Stomach smooth muscle (tissue), 2 donors: ENCODE measurements at regions not wholly inside any gene's neighbourhood (a gene's known extent, or its start where the extent isn't known, plus 50 kb on each side); places are given as distances from the start of the nearest gene placed in this dataset.

Experiments
- H3K27ac ChIP-seq: one replicate; pipeline ENCODE4 v1.7.0; 2013; ENCODE audit warnings: mild to moderate bottlenecking, low read length, inconsistent platforms
- H3K27me3 ChIP-seq, 2 donors: one replicate each; pipeline ENCODE4 v1.7.0; 2013; ENCODE audit warnings: low read length in 2 of 2; ENCODE audit not compliant: insufficient read depth in 2 of 2, control insufficient read depth in 1 of 2
- H3K36me3 ChIP-seq, 2 donors: one replicate each; pipeline ENCODE4 v1.7.0; 2013; ENCODE audit warnings: low read length in 2 of 2; ENCODE audit not compliant: control insufficient read depth in 2 of 2, insufficient read depth in 2 of 2
- H3K4me1 ChIP-seq: one replicate; pipeline ENCODE4 v1.7.0; 2013; ENCODE audit warnings: low read length; ENCODE audit not compliant: control insufficient read depth, insufficient read depth
- H3K4me3 ChIP-seq, 2 donors: one replicate each; pipeline ENCODE4 v1.7.0; 2013; ENCODE audit warnings: low read length in 2 of 2
- H3K9ac ChIP-seq, 2 donors: one replicate each; pipeline ENCODE4 v1.7.0; 2013; ENCODE audit warnings: low read length in 2 of 2, mild to moderate bottlenecking in 1 of 2
- H3K9me3 ChIP-seq, 2 donors: one replicate each; pipeline ENCODE4 v1.7.0; 2013; ENCODE audit warnings: low read length in 2 of 2; ENCODE audit not compliant: control insufficient read depth in 2 of 2
- donor health status: healthy.
- donor health status: Pancreatic carcinoma.

DNA sequence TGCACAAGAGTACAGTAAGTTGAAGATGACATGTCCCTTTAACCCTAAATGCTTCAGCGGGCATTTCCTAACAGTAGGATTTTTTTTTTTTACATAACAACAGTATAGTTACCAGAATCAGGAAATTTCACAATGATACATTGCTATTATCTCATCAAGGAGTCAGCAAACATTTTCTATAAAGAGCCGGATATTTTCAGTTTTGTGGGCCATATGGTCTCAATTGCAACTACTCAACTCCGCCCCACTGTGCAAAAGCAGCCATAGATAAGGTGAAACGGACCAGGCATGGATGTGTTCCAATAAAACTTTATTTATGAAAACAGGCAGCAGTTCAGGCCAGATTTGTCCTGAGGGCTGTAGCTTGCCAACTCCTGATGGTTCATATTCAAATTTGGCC lies 130.6 kb downstream of the SMAD6 start:
- Histone ChIP-seq H3K27me3 (no peaks in the 10 kb centered on the region), H3K4me3 (no peak overlapping the region), H3K27ac (no peak overlapping the region), H3K4me1 (no peaks in the 10 kb centered on the region), H3K9ac (no peak overlapping the region), H3K9me3 (no peaks in the 10 kb centered on the region), H3K36me3 (no peaks in the 10 kb centered on the region)

DNA sequence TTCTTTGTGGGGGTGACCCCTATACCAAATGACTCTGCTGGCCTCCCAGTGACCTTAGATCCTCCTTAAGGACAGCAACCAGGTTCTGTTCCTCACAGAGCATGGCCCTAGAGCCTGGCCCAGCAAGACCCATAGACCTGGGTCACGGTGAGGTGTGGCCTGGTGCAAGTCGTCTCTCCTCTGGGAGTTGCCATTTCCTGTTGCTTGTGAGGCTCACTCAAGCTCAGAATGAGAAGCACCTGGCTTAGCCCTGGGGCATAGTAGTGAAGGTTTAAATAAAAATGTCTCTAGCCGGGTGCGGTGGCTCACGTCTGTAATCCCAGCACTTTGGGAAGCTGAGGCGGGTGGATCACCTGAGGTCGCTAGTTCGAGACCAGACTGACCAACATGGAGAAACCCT lies 131.3 kb downstream of the SMAD6 start:
- Histone ChIP-seq H3K4me1 (no peaks in the 10 kb centered on the region), H3K4me3 (no peak overlapping the region), H3K27me3 (no peaks in the 10 kb centered on the region), H3K36me3 (no peaks in the 10 kb centered on the region), H3K9me3 (no peaks in the 10 kb centered on the region), H3K9ac (no peak overlapping the region), H3K27ac (no peak overlapping the region)

DNA sequence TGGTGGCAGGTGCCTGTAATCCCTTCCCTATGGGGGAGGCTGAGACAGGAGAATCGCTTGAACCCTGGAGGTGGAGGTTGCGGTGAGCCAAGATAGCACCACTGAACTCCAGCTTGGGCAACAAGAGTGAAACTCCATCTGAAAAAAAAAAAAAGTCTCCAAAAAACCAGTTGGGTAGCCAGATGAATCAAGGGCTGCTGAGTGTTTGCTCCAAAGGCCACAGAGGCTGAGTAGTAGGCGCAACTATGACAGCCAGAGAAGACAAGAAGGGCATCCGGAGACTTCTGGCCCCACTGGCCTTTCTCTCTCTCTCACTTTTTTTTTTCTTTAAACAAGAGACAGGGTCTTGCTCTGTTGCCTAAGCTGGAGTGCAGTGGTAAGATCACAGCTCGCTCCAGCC lies 131.8 kb downstream of the SMAD6 start:
- Histone ChIP-seq H3K27ac (no peak overlapping the region), H3K4me3 (no peak overlapping the region), H3K4me1 (no peaks in the 10 kb centered on the region), H3K27me3 (no peaks in the 10 kb centered on the region), H3K9ac (no peak overlapping the region), H3K9me3 (no peaks in the 10 kb centered on the region), H3K36me3 (no peaks in the 10 kb centered on the region)

DNA sequence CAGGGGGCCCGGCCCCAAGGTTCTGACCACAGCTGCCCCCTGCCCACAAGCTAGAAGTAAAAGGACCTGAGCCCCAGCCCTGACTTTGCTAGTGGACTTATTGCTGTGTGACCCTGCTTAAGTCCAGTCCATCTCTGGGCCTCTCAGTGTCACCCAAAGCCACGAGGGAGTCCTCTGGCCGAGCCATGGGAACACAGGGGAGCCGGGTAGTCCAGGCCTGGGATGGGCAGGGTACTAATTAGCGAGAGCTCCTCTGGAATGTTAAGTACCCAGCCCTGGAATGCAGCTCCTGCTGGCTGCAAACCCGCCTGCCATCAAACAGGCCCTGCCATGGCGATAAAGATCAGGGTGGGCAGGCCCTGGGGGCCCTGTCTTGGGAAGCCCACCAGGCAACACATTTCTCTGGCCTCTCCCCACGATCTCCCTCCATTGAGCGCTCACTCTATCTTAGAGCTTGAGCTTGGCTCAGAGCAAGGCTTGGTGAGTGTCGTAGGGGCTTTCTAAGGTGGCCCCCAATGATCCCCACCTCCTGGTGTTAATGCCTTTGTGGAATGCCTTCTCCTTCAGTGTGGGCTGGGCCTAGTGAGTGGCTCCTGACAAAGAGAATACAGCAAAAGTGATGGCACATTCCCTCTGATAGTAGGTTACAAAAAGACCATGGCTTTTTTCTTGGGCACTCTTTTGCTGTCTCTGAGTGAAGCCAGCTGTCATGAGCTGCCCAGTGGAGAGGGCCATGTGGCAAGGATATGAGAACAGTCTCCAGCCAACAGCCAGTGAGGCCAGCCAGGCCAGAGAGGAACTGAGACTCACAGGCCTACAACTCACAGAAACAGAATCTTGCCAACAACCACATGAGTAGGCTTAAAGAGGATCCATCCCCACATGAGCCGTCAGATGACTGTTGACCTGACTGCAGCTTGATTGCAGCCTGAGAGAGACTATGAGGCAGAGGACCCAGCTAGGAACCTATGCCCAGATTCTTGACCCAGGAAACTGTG lies 133.1 kb downstream of the SMAD6 start:
- H3K4me3 ChIP-seq: no peak overlapping the region

DNA sequence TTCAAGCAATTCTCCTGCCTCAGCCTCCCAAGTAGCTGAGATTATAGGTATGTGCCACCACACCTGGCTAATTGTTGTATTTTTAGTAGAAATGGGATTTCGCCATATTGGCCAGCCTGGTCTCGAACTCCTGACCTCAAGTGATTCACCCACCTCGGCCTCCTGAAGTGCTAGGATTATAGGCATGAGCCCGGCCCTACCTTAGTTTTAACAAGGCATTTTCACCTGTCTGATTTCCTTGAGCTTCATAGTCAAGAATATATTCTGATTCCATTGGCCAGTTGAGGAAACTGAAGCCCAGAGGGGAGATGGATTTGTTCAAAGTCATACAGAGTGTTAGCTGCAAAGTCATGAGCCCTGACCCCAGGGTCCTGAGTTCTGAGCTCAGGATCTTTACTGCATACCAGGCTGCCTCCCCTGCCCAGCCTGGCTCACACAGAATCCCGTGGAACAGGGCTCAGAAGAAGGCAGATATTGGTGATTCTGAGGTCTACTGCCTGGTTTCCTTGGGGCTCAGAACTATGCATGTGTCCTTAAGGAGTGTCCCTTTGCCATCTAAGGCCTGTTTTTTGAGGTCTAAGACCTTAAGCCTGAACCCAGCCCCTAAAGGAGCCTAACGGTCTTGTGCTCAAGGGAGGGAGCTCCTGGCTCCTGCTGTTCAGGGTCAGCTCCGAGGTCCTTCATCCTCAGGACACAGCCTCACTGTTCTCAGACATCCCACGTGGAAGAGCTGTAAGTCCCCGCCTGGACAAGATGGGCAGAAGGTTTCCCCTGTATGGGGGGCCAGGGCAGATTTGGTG lies 134.4 kb downstream of the SMAD6 start:
- Histone ChIP-seq H3K9me3 (no peaks in the 10 kb centered on the region), H3K4me3 (no peak overlapping the region), H3K27ac (no peak overlapping the region), H3K27me3 (no peaks in the 10 kb centered on the region), H3K4me1 (peaks cover under 1% of the 10 kb centered on the region), H3K36me3 (no peaks in the 10 kb centered on the region), H3K9ac (no peak overlapping the region)

More for the DNA sequence above, 133.1 kb downstream of the SMAD6 start:
- Histone ChIP-seq H3K27me3 (no peaks in the 10 kb centered on the region), H3K9me3 (no peaks in the 10 kb centered on the region), H3K27ac (no peak overlapping the region), H3K4me1 (no peaks in the 10 kb centered on the region), H3K36me3 (no peaks in the 10 kb centered on the region), H3K9ac (no peak overlapping the region)

DNA sequence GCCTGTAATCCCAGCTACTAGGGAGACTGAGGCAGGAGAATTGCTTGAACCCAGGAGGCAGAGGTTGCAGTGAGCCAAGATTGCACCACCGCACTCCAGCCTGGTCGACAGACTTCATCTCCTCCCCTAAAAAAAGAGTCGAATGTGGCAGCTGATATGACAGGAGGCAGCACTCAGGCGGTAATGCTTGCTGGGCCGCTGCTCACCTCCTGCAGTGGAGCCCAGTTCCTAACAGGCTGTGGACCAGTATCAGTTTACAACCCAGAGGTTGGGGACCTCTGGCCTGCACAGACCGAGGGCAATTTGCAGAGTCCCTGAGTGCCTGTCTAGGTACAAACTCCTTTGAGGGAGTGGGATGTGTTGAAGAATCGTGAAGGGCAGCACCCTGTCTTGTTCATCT lies 136.2 kb downstream of the SMAD6 start:
- no peaks in the 10 kb centered on the region for H3K36me3 ChIP-seq
- H3K4me1 ChIP-seq: peaks cover 11% of the 10 kb centered on the region
- H3K27me3 ChIP-seq: no peaks in the 10 kb centered on the region
- H3K9ac ChIP-seq: no peak overlapping the region
- no peak overlapping the region for H3K27ac ChIP-seq
- no peaks in the 10 kb centered on the region for H3K9me3 ChIP-seq
- H3K4me3 ChIP-seq: no peak overlapping the region

DNA sequence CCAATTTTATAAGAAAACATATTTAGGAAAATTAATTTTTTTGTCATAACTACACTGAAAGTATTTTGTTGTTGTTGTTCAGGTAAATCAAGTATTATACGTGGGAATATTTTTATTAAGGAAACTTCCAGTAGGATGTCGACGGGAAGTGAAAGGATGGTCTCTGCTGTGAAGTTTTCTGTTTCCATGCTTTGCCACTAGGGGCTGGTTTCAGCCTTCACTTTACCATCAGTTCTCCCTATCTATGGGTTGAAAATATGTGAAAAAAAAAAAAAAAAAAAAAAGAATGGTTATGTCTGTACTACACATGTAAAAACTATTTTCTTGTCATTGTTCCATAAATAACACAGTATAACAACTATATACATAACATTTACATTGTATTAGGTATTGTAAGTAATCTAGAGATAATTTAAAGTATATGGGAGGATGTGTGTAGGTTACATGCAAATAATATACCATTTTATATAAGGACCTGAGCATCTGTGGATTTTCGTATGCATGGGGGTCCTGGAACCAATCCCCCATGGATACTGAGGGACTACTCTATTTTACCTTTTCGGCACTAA lies 136.7 kb downstream of the SMAD6 start:
- H3K27me3 ChIP-seq: no peaks in the 10 kb centered on the region
- H3K4me3 ChIP-seq: no peak overlapping the region
- H3K36me3 ChIP-seq: no peaks in the 10 kb centered on the region
- H3K9ac ChIP-seq: no peak overlapping the region
- H3K9me3 ChIP-seq: no peaks in the 10 kb centered on the region
- H3K27ac ChIP-seq: no peak overlapping the region
- H3K4me1 ChIP-seq: peaks cover 16% of the 10 kb centered on the region

DNA sequence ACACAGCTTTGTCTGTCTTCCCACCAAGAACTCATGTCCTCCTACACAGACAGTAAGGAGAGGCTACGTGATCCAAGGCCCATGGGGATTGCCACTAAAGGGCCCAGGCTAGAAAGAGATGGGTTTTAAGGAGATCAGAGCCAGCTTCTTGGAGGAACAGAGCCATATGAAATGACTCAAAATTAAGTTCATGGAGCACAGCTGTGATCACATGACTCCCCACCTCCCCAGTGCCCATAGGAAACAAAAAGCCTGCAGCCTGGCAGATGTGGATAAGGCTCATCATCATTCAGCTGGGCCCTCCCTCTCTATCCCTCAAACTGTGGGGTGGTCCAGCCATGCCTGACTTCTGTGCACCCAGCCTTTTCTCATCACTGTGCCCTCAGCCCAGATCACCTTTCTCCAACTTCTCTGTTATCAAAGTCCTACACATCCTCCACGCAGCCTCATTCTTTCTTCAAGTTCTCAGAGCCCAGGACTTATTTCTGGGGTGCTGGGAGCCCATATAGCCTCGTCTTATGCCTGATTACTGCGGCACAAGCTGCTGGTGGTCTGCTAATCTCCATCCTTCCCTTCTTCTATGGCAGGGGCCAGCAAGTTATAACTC lies 137.6 kb downstream of the SMAD6 start:
- H3K9me3 ChIP-seq: no peaks in the 10 kb centered on the region
- peaks cover 16% of the 10 kb centered on the region for H3K4me1 ChIP-seq
- no peak overlapping the region for H3K4me3 ChIP-seq
- H3K27me3 ChIP-seq: no peaks in the 10 kb centered on the region
- H3K27ac ChIP-seq: no peak overlapping the region
- no peak overlapping the region for H3K9ac ChIP-seq
- H3K36me3 ChIP-seq: no peaks in the 10 kb centered on the region

DNA sequence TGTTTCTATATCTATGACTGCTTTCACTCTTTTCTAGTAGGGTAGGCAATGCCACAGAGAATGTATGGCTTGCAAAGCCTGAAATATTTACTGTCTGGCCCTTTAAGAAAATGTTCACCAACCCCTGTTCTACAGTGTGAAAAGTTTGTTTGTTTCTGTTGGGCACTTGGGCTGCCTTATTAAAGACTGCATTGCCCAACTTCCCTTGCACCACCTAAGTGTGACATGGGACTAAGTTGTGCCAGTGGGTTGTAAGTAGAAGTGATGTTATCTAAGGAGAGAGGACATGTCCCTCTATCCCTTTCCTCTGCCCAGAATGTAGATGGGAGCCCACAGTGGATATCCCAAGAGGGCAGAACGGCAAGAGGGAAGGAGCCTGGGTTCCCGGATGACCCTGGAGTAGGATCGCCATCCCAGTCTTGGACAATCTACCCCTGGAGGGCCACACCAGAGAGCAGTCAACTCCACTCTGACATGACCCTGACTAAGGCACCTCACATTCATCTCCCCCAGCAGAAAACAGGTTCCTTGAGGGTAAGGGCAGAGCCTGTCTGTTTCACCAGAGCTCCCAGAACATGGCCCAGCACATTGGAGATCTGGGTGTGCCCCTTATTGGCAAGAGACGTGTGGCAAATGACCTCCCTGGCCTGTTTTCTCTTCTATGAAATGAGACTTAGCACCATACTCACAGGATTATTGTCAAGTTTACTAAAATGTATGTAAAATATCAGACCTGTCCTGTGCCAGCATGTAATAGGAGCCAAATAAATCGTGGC lies 138.8 kb downstream of the SMAD6 start:
- Histone ChIP-seq H3K27ac (peak overlapping the region; percentile 46), H3K9ac (no peak overlapping the region), H3K4me3 (no peak overlapping the region)

More for the DNA sequence above, 138.8 kb downstream of the SMAD6 start:
- peaks cover 16% of the 10 kb centered on the region for H3K4me1 ChIP-seq
- no peaks in the 10 kb centered on the region for H3K27me3 ChIP-seq
- no peaks in the 10 kb centered on the region for H3K9me3 ChIP-seq
- H3K36me3 ChIP-seq: no peaks in the 10 kb centered on the region
